ENCODE measurements at regions not wholly inside any gene's neighbourhood (a gene's known extent, or its start where the extent isn't known, plus 50 kb on each side); places are given as distances from the start of the nearest gene placed in this dataset.

DNA sequence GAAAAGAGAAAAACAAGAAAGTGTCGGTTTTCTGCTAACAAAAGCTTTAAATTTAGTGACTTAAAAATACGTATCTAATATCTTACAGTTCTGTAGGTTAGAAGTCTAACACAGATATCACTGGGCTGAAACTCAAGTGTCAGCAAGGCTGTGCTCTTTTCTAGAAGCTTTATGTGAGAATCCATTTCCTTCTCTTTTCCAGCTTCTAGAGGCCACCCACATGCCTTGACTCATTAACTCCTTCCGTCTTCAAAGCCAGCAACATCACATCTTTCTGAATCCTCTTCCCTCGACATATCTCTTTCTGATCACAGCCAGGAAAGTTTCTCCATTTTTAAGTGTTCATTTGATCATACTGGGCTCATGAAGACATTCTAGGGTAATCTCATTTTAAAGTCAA is 262.0 kb downstream of the MAFB start:
- Histone ChIP-seq H3K4me2 (ENCODE audit: insufficient read depth in 1 of 2, low read depth in 2 of 2, low read length in 2 of 2) (no peak overlapping the region), H2AFZ (ENCODE audit: low read length) (no peak overlapping the region), H3K14ac (ENCODE audit: insufficient read length) (no peak overlapping the region), H3K79me2 (ENCODE audit: control insufficient read depth in 1 of 2, insufficient read depth in 2 of 2, low read length in 2 of 2) (no peaks in the 10 kb centered on the region), H3K23ac (ENCODE audit: insufficient read length) (no peak overlapping the region), H3K36me3 (ENCODE audit: control insufficient read depth in 2 of 4, insufficient read depth in 4 of 4, low read length in 3 of 4) (no peaks in the 10 kb centered on the region), H3K27ac (ENCODE audit: low read depth, low read length) (no peak overlapping the region), H4K5ac (ENCODE audit: insufficient read length, low read depth, low read length) (no peak overlapping the region), H4K8ac (ENCODE audit: extremely low read depth, insufficient read depth, low read length) (no peak overlapping the region), H2BK5ac (ENCODE audit: low read depth, low read length) (no peak overlapping the region), H3K27me3 (replicated peaks in 1 of 4; ENCODE audit: control insufficient read depth in 3 of 4, extremely low read depth in 1 of 4, insufficient read depth in 3 of 4, low read length in 3 of 4) (no peaks in the 10 kb centered on the region), H2BK20ac (ENCODE audit: low read length) (no peak overlapping the region), H4K91ac (replicated peaks; ENCODE audit: insufficient read length, low read length) (no peak overlapping the region), H3K79me1 (ENCODE audit: low read depth, low read length) (no peaks in the 10 kb centered on the region), H3K56ac (replicated peaks; ENCODE audit: insufficient read length, low read depth, low read length) (no peak overlapping the region), H3K4me1 (replicated peaks in 1 of 4; ENCODE audit: control insufficient read depth in 3 of 4, insufficient read depth in 4 of 4, low read length in 3 of 4) (no peaks in the 10 kb centered on the region), H3K23me2 (ENCODE audit: low read depth, low read length) (peaks cover 2% of the 10 kb centered on the region; the same call in 1 of the 2 replicates), H3K4ac (replicated peaks; ENCODE audit: insufficient read length, low read depth, low read length) (no peak overlapping the region), H2BK120ac (replicated peaks; ENCODE audit: low read depth, low read length) (no peak overlapping the region), H2BK15ac (ENCODE audit: low read length) (no peak overlapping the region), H2BK12ac (ENCODE audit: low read depth, low read length) (no peak overlapping the region), H3K9ac (replicated peaks in 1 of 4; ENCODE audit: extremely low read depth in 1 of 4, low read depth in 3 of 4, low read length in 3 of 4) (no peak overlapping the region), H3K4me3 (ENCODE audit: extremely low read depth in 1 of 4, insufficient read depth in 2 of 4, low read depth in 3 of 4, low read length in 4 of 4) (no peak overlapping the region), H2AK5ac (ENCODE audit: low read depth, low read length) (no peak overlapping the region), H3K18ac (ENCODE audit: extremely low read depth, low read length) (no peak overlapping the region), H4K20me1 (replicated peaks in 1 of 2; ENCODE audit: control insufficient read depth in 1 of 2, insufficient read depth in 2 of 2, low read length in 2 of 2) (no peaks in the 10 kb centered on the region), H3K9me3 (ENCODE audit: insufficient read depth in 2 of 2, low read depth in 1 of 2, low read length in 1 of 2) (no peaks in the 10 kb centered on the region)
- ChIA-PET CTCF (ENCODE audit: partially characterized antibody) (no interaction called here), POLR2A (ENCODE audit: partially characterized antibody) (no interaction called here)
- TF ChIP-seq HDAC2 (IDR thresholded peaks at IDR 0.05; ENCODE audit: borderline replicate concordance in 1 of 2, low read depth in 2 of 2, low read length in 2 of 2) (no peak), MAFK (IDR thresholded peaks at IDR 0.05; ENCODE audit: low read depth, low read length) (no peak), SUZ12 (IDR thresholded peaks at IDR 0.05; ENCODE audit: low read length) (no peak), ASH2L (IDR thresholded peaks at IDR 0.05; ENCODE audit: low read length) (no peak)
- TF ChIP-seq, protein P1, sequence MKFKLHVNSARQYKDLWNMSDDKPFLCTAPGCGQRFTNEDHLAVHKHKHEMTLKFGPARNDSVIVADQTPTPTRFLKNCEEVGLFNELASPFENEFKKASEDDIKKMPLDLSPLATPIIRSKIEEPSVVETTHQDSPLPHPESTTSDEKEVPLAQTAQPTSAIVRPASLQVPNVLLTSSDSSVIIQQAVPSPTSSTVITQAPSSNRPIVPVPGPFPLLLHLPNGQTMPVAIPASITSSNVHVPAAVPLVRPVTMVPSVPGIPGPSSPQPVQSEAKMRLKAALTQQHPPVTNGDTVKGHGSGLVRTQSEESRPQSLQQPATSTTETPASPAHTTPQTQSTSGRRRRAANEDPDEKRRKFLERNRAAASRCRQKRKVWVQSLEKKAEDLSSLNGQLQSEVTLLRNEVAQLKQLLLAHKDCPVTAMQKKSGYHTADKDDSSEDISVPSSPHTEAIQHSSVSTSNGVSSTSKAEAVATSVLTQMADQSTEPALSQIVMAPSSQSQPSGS (IDR thresholded peaks at IDR 0.05; ENCODE audit: low read length), result no peak
- 87% methylated on average over 4 of the region's 4 CpGs; no CpG with 5 or more reads in 1 of the 2 experiments for WGBS, 2 experiments (ENCODE audit: extremely low coverage in 1 of 2, insufficient coverage in 1 of 2, insufficient read length in 1 of 2, insufficient replicate concordance in 2 of 2, low coverage in 1 of 2, low lambda C conversion rate in 2 of 2, missing lambda C conversion rate in 1 of 2)
- DNase-seq (ENCODE audit: low read depth in 1 of 2, low spot score in 2 of 2) (no peak), FAIRE-seq (no peak)
